ENCODE measurements at regions not wholly inside any gene's neighbourhood (a gene's known extent, or its start where the extent isn't known, plus 50 kb on each side); places are given as distances from the start of the nearest gene placed in this dataset.
A peak's percentile ranks its signal among the peaks of the same experiment; 100 is the strongest.
"Not testable (repeated sequence)": the region's sequence is repeated elsewhere in the genome, so short reads cannot be mapped to it uniquely, and the experiment has no call there.

DNA sequence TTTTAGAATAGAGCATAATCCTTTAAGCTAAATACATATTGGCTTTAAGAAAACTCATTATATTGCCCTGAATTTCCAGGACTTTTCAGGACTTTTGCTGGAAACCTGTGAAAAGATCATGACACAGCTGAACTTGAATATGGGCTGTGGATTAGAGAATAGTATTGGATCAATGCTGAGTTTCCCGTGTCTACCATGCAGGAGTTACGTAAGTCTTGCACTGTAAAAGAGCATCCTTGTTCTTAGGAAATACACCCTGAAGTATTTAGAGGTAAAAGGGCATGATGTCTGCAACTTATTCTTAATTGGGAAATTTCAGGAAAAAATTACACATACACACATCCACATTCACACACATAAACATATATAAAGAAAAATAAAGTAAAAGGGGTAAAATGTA lies 82.1 kb downstream of the ZFP36L2 start:
- Histone ChIP-seq H3K9me3 (no peaks in the 10 kb centered on the region), H3K4me1 (peaks cover 0 to 16% of the 10 kb centered on the region in 2 donors), H3K4me3 (no peak overlapping the region), H3K27me3 (no peaks in the 10 kb centered on the region), H3K36me3 (no peaks in the 10 kb centered on the region), H3K27ac (no peak overlapping the region)
- TF ChIP-seq, protein P1, sequence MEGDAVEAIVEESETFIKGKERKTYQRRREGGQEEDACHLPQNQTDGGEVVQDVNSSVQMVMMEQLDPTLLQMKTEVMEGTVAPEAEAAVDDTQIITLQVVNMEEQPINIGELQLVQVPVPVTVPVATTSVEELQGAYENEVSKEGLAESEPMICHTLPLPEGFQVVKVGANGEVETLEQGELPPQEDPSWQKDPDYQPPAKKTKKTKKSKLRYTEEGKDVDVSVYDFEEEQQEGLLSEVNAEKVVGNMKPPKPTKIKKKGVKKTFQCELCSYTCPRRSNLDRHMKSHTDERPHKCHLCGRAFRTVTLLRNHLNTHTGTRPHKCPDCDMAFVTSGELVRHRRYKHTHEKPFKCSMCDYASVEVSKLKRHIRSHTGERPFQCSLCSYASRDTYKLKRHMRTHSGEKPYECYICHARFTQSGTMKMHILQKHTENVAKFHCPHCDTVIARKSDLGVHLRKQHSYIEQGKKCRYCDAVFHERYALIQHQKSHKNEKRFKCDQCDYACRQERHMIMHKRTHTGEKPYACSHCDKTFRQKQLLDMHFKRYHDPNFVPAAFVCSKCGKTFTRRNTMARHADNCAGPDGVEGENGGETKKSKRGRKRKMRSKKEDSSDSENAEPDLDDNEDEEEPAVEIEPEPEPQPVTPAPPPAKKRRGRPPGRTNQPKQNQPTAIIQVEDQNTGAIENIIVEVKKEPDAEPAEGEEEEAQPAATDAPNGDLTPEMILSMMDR (IDR thresholded peaks at IDR 0.05) = no peak
- DNase-seq (ENCODE audit: low spot score) = no peak

DNA sequence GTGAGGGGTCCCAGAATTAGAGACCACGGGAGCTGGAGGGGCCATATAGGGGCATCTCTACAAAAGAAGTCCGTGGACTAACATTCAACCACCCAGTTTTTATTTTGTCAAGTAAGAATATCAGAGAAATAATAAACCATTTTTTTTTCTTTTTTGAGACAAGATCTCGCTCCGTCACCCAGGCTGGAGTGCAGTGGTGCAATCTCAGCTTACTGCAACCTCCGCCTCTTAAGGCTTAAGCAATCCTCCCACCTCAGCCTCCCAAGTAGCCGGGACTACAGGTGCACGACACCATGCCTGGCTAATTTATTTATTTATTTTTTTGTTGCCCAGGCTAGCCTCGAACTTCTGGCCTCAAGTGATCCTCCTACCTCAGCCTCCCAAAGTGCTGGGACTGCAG lies 82.7 kb downstream of the ZFP36L2 start:
- H3K27ac ChIP-seq = no peak overlapping the region
- TF ChIP-seq, protein P1 (IDR thresholded peaks at IDR 0.05) = no peak
- H3K4me1 ChIP-seq = peaks cover 0 to 16% of the 10 kb centered on the region in 2 donors
- no peak for DNase-seq (ENCODE audit: low spot score)
- H3K4me3 ChIP-seq = no peak overlapping the region
- no peaks in the 10 kb centered on the region for H3K9me3 ChIP-seq
- H3K36me3 ChIP-seq = no peaks in the 10 kb centered on the region
- H3K27me3 ChIP-seq = no peaks in the 10 kb centered on the region

DNA sequence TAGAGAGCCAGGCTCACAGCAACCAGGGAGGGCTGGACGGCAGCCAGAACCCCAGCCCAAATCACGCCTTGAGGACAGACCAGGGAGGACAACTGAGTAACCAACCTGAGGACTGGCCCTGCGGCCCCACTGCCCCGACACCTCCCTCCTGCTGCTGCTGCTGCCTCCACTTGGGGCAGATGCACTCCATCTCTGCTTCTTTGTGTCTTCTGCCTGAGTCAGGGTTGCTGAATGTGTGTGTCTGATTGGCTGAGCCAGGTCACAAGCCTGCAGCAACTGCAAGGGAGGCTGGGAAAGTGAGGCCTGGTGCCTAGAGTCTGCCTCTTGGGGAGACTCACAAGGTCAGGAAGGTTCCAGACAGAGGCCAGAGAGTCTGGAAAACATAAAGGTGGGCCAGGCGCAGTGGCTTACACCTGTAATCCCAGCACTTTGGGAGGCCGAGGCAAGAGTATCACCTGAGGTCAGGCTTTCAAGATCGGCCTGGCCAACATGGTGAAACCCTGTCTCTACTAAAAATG lies 83.4 kb downstream of the ZFP36L2 start:
- Histone ChIP-seq H3K4me1 (peaks cover 0 to 19% of the 10 kb centered on the region in 2 donors), H3K4me3 (no peak overlapping the region), H3K27ac (no peak overlapping the region), H3K9me3 (no peaks in the 10 kb centered on the region), H3K36me3 (no peaks in the 10 kb centered on the region), H3K27me3 (no peaks in the 10 kb centered on the region)
- DNase-seq (ENCODE audit: low spot score) = no peak
- TF ChIP-seq, protein P1 (IDR thresholded peaks at IDR 0.05) = no peak

DNA sequence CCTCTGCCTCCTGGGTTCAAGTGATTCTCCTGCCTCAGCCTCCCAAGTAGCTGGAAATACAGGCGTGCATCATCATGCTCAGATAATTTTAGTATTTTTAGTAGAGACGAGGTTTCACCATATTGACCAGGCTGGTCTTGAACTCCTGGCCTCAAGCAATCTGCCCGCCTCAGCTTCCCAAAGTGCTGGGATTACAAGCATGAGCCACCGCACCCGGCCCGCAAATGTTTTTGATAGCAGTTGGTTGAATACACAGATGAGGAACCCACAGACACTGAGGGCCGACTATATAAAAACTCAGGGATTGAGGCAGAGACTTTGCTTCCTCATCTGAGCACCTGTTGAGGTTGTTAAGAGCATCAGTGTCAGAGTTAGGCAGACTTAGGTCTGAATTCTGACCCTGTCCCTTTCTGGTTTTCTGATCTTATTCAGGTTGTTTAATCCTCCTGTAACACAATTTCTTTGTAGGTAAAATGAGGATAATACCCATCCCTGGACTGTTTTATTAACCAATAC lies 84.7 kb downstream of the ZFP36L2 start:
- H3K27me3 ChIP-seq; H3K36me3 ChIP-seq; H3K27ac ChIP-seq; H3K4me3 ChIP-seq; H3K9me3 ChIP-seq; DNase-seq (ENCODE audit: low spot score): not testable (repeated sequence)
- peaks cover 0 to 27% of the 10 kb centered on the region in 2 donors for H3K4me1 ChIP-seq

DNA sequence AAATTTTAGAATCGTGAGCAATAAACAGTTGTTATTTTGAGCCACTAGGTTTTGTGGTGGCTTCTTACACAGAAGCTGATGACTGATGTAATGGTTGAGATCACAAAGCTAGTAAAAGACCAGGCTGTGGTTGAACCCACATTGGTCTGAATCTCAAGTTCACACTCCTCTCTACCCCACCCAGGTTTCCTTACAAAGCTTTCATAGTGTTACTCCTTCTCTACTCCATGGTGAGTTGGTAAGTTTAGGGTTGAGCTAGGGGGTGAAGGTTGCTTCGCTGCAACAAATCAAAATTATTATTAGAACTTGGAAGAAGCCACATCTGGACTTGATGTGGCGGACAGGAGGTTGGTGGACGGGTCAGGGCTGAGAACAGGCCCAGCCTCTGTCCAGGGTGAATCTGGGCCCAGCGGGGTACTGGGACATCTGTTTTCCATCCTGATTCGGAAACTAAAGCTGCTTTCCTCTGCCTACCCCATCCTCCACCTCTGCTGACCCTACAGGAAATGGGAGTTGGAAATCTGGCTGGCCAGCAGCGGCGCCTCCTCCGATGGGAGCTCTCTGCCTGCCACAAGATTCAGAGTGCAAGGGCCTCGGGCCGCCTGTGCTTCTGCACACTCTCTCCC lies 86.3 kb downstream of the ZFP36L2 start:
- TF ChIP-seq, protein P1 (IDR thresholded peaks at IDR 0.05) = no peak
- DNase-seq (ENCODE audit: low spot score) = no peak
- H3K27me3 ChIP-seq = no peaks in the 10 kb centered on the region
- no peak overlapping the region for H3K4me3 ChIP-seq
- peak overlapping the region; percentile 35 to 57 for H3K27ac ChIP-seq
- H3K36me3 ChIP-seq = no peaks in the 10 kb centered on the region
- peaks cover 0 to 40% of the 10 kb centered on the region in 2 donors for H3K4me1 ChIP-seq
- no peaks in the 10 kb centered on the region for H3K9me3 ChIP-seq

DNA sequence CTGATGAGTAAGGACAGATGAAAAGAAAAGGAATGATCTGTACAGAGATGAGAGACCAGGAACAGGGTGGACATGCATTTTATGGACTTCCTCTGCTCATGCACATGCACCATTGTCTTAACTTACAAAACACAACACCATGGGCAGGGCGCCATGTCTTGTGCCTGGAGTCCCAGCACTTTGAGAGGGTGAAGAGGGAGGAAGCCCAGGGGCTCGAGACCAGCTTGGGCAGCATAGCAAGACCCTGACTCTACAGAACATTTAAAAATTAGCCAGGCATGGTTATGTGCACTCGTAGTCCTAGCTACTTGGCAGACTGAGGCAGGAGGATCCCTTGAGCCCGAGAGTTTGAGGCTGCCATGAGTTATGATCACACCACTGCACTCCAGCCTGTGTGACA lies 86.9 kb downstream of the ZFP36L2 start:
- TF ChIP-seq, protein P1 (IDR thresholded peaks at IDR 0.05) = no peak
- Histone ChIP-seq H3K4me1 (peaks cover 0 to 40% of the 10 kb centered on the region in 2 donors), H3K27ac (peak overlapping the region in 1 of 2 donors; percentile 57), H3K27me3 (no peaks in the 10 kb centered on the region), H3K9me3 (no peaks in the 10 kb centered on the region), H3K36me3 (no peaks in the 10 kb centered on the region), H3K4me3 (no peak overlapping the region)
- no peak for DNase-seq (ENCODE audit: low spot score)
